Mesodermal cell (in vitro differentiated cells): ENCODE measurements at regions not wholly inside any gene's neighbourhood (a gene's known extent, or its start where the extent isn't known, plus 50 kb on each side); places are given as distances from the start of the nearest gene placed in this dataset.

Source experiments
- H3K27ac ChIP-seq: 2 replicates; pipeline ENCODE4 v1.7.0; 2013; ENCODE audit warnings: mild to moderate bottlenecking, low read depth, low read length, moderate library complexity; ENCODE audit not compliant: severe bottlenecking
- H3K36me3 ChIP-seq: 2 replicates; pipeline ENCODE4 v1.7.1; 2013; ENCODE audit warnings: mild to moderate bottlenecking, low read length, moderate library complexity; ENCODE audit not compliant: control insufficient read depth, insufficient read depth
- H3K4me1 ChIP-seq: one replicate; pipeline ENCODE4 v1.7.1; 2013; ENCODE audit warnings: mild to moderate bottlenecking, low read length; ENCODE audit not compliant: insufficient read depth, control insufficient read depth, poor library complexity, severe bottlenecking
- H3K4me3 ChIP-seq: 2 replicates; pipeline ENCODE4 v1.7.0; 2013; ENCODE audit warnings: low read length, control low read depth, mild to moderate bottlenecking; ENCODE audit not compliant: insufficient read depth, poor library complexity, severe bottlenecking; ENCODE audit errors: extremely low read depth
- H3K9me3 ChIP-seq: 2 replicates; pipeline ENCODE4 v1.7.1; 2013; ENCODE audit warnings: mild to moderate bottlenecking, low read length, moderate library complexity; ENCODE audit not compliant: control insufficient read depth
- WGBS, 2 experiments: methylation state at CpG; one replicate each; pipeline ENCODE4 v1.1.5; 2013; ENCODE audit warnings: missing lambda C conversion rate in 2 of 2; ENCODE audit not compliant: insufficient coverage in 2 of 2; 5-methylcytosine and 5-hydroxymethylcytosine counted together

- Histone ChIP-seq H3K36me3 (no peaks in the 10 kb centered on the region), H3K9me3 (no peaks in the 10 kb centered on the region), H3K4me1 (peaks cover 19% of the 10 kb centered on the region), H3K4me3 (no peak overlapping the region), H3K27ac (peak overlapping the region; percentile 91)
- 22 to 33% methylated on average over 1 of the region's 5 CpGs for WGBS, 2 experiments
Observed at GRCh38 chr13:79659121-79659521, 178.2 kb downstream of the NDFIP2 start.

GRCh38 chr13:79658333-79658975, 177.5 kb downstream of the NDFIP2 start:
- 74 to 100% methylated on average over 1 to 2 of the region's 3 CpGs for WGBS, 2 experiments
- no peak overlapping the region for H3K4me3 ChIP-seq

DNA sequence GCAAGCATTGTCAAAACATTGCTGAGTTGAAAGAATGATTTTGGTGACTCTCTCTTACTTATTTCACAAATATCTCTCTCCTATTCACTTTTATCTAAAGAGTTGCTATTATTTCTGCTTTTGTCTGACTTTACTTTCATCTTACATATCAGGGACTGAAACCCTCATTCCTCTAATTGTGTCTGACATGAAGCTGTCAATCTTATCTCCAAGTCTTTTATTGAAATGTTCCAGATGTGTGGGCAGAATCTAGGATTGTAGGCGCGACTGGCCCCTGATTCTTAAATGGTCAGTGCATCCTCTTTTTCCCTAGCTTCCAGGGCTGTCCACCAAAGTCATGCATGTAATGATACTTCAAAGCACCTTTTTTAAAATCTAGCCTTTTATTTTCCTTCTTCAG, 174.6 kb downstream of the NDFIP2 start:
- no CpG with 5 or more reads among the region's 2 CpGs for WGBS, 2 experiments

More at GRCh38 chr13:79658333-79658975, 177.5 kb downstream of the NDFIP2 start:
- H3K9me3 ChIP-seq = no peaks in the 10 kb centered on the region
- peaks cover 19% of the 10 kb centered on the region for H3K4me1 ChIP-seq
- H3K36me3 ChIP-seq = no peaks in the 10 kb centered on the region
- peak overlapping the region; percentile 91 for H3K27ac ChIP-seq

GRCh38 chr13:79654520-79654919, 173.6 kb downstream of the NDFIP2 start:
- Histone ChIP-seq H3K9me3 (no peaks in the 10 kb centered on the region), H3K4me3 (no peak overlapping the region), H3K36me3 (no peaks in the 10 kb centered on the region), H3K4me1 (peaks cover 15% of the 10 kb centered on the region), H3K27ac (peak overlapping the region; percentile 30)

More for the DNA sequence above, 174.6 kb downstream of the NDFIP2 start:
- H3K4me1 ChIP-seq = peaks cover 15% of the 10 kb centered on the region
- peak overlapping the region; percentile 30 for H3K27ac ChIP-seq
- no peak overlapping the region for H3K4me3 ChIP-seq
- H3K36me3 ChIP-seq = no peaks in the 10 kb centered on the region
- no peaks in the 10 kb centered on the region for H3K9me3 ChIP-seq

- no peak overlapping the region for H3K4me3 ChIP-seq
- H3K36me3 ChIP-seq = no peaks in the 10 kb centered on the region
- H3K9me3 ChIP-seq = no peaks in the 10 kb centered on the region
- no CpG with 5 or more reads among the region's 4 CpGs for WGBS, 2 experiments
- H3K27ac ChIP-seq = no peak overlapping the region
- H3K4me1 ChIP-seq = peaks cover 4% of the 10 kb centered on the region
Observed at GRCh38 chr13:79650688-79651087, 169.7 kb downstream of the NDFIP2 start.

DNA sequence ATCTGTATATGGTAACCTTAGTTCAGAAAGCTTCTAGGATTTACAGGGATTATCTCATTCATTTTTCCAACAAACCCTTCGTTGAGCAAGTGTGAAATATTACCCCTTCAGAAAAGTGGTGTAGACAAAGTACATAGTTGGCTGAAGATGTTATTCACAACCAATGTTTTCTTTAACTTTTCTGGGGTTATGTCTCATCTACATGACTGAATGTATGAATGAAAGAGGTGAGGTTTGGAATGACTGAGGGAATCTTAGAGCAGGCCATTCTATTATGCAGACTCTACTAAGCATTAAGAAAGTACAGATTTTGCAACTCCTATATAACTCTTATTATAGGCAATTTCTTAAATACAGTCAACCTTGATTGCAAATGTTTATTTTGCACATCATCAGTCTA, 167.2 kb downstream of the NDFIP2 start:
- H3K9me3 ChIP-seq = no peaks in the 10 kb centered on the region
- H3K27ac ChIP-seq = no peak overlapping the region
- no peaks in the 10 kb centered on the region for H3K36me3 ChIP-seq
- H3K4me3 ChIP-seq = no peak overlapping the region
- H3K4me1 ChIP-seq = no peaks in the 10 kb centered on the region
- WGBS, 2 experiments = no CpG with 5 or more reads among the region's 1 CpG

DNA sequence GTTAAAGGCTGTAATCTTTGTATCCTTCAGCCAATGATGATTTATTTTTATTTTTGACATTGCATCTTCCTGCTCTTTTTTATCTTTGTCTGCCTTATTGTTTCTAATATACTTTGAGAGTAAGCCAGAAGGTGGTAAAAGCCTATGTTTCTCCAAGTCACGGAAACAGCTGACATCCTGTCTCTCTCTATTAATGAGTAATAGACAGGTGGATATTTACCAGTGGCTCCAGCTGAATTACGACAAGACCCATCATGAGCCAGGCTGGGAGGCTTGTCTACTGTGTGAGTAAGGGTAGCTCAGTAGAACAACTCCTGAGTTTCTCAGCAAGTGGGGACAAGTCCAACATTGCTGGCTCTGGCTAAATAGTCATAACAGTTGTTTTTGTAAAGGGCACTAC, 166.6 kb downstream of the NDFIP2 start:
- Histone ChIP-seq H3K27ac (no peak overlapping the region), H3K4me1 (no peaks in the 10 kb centered on the region), H3K4me3 (no peak overlapping the region), H3K36me3 (no peaks in the 10 kb centered on the region), H3K9me3 (no peaks in the 10 kb centered on the region)
- WGBS, 2 experiments = 100% methylated on average over 1 of the region's 2 CpGs; no CpG with 5 or more reads in 1 of the 2 experiments

GRCh38 chr13:79646880-79647279, 165.9 kb downstream of the NDFIP2 start:
- H3K9me3 ChIP-seq = no peaks in the 10 kb centered on the region
- no peaks in the 10 kb centered on the region for H3K36me3 ChIP-seq
- 92 to 100% methylated on average over 1 to 2 of the region's 2 CpGs for WGBS, 2 experiments
- H3K4me1 ChIP-seq = no peaks in the 10 kb centered on the region
- no peak overlapping the region for H3K27ac ChIP-seq
- no peak overlapping the region for H3K4me3 ChIP-seq

- Histone ChIP-seq H3K36me3 (no peaks in the 10 kb centered on the region), H3K4me1 (no peaks in the 10 kb centered on the region), H3K4me3 (no peak overlapping the region), H3K27ac (no peak overlapping the region), H3K9me3 (no peaks in the 10 kb centered on the region)
- 79% methylated on average over 2 of the region's 3 CpGs; no CpG with 5 or more reads in 1 of the 2 experiments for WGBS, 2 experiments
Observed at GRCh38 chr13:79645569-79645968, 164.6 kb downstream of the NDFIP2 start.

- Histone ChIP-seq H3K4me1 (no peaks in the 10 kb centered on the region), H3K36me3 (no peaks in the 10 kb centered on the region), H3K27ac (no peak overlapping the region), H3K9me3 (no peaks in the 10 kb centered on the region), H3K4me3 (no peak overlapping the region)
- 79 to 86% methylated on average over 2 to 3 of the region's 3 CpGs for WGBS, 2 experiments
Observed at GRCh38 chr13:79642596-79642995, 161.6 kb downstream of the NDFIP2 start.

GRCh38 chr13:79637133-79637763, 156.3 kb downstream of the NDFIP2 start:
- Histone ChIP-seq H3K27ac (no peak overlapping the region), H3K9me3 (no peaks in the 10 kb centered on the region), H3K4me3 (no peak overlapping the region), H3K4me1 (no peaks in the 10 kb centered on the region), H3K36me3 (no peaks in the 10 kb centered on the region)
- 80 to 87% methylated on average over 2 to 3 of the region's 5 CpGs for WGBS, 2 experiments
